HL-60 (cell line): ENCODE measurements at regions not wholly inside any gene's neighbourhood (a gene's known extent, or its start where the extent isn't known, plus 50 kb on each side); places are given as distances from the start of the nearest gene placed in this dataset.

Source experiments
- DNase-seq, 2 experiments: peaks; one replicate each; pipeline ENCODE4 v3.0.0-alpha.2; 2010 to 2020; ENCODE audit warnings: low read depth in 1 of 2, low spot score in 1 of 2
- H3K27ac ChIP-seq: fragments of 250-450 bp; sonication (Bioruptor Pico); replicated peaks from 2 replicates; pipeline ENCODE4 v1.5.1; 2020; ENCODE audit warnings: mild to moderate bottlenecking, moderate library complexity
- H3K27me3 ChIP-seq: fragments of 250-450 bp; sonication (Bioruptor Pico); 2 replicates; pipeline ENCODE4 v1.5.1; 2021; ENCODE audit warnings: mild to moderate bottlenecking, moderate library complexity; ENCODE audit not compliant: insufficient read depth, poor library complexity, severe bottlenecking
- H3K4me3 ChIP-seq: replicated peaks from 2 replicates; pipeline ENCODE4 v1.5.1; 2011; ENCODE audit warnings: mild to moderate bottlenecking, control low read depth, low read length; ENCODE audit not compliant: insufficient read depth
- CTCF ChIP-seq: IDR thresholded peaks from one replicate; pipeline ENCODE4 v1.5.1; 2011; ENCODE audit warnings: low read length, control low read depth, inconsistent platforms; ENCODE audit not compliant: insufficient read depth
- GABPA ChIP-seq: IDR thresholded peaks from 2 replicates; pipeline ENCODE4 v1.6.1; 2012; ENCODE audit warnings: low read depth
- POLR2AphosphoS5 ChIP-seq: IDR thresholded peaks from 2 replicates; pipeline ENCODE4 v1.6.1; 2012; ENCODE audit warnings: low read depth
- REST ChIP-seq: IDR thresholded peaks from 2 replicates; pipeline ENCODE4 v1.6.1; 2012; ENCODE audit warnings: low read depth; ENCODE audit not compliant: insufficient replicate concordance
- SPI1 ChIP-seq: IDR thresholded peaks from 2 replicates; pipeline ENCODE4 v1.6.1; 2012; ENCODE audit warnings: low read depth, mild to moderate bottlenecking, borderline replicate concordance

GRCh38 chr17:34816848-34817247 lies 144.4 kb downstream of the CCT6B start:
- Histone ChIP-seq H3K4me3 (no peak overlapping the region), H3K27ac (no peak overlapping the region), H3K27me3 (no peaks in the 10 kb centered on the region)
- DNase-seq, result no peak
- no peak for TF ChIP-seq CTCF
- TF ChIP-seq GABPA, result no peak
- TF ChIP-seq SPI1, result no peak
- no peak for TF ChIP-seq POLR2AphosphoS5
- TF ChIP-seq REST, result no peak

- Histone ChIP-seq H3K27me3 (no peaks in the 10 kb centered on the region), H3K27ac (no peak overlapping the region), H3K4me3 (no peak overlapping the region)
- TF ChIP-seq POLR2AphosphoS5 (no peak), GABPA (no peak), CTCF (no peak), SPI1 (no peak), REST (no peak)
- no peak for DNase-seq
Observed at GRCh38 chr17:34813290-34813689, 148.0 kb downstream of the CCT6B start.

GRCh38 chr17:34811561-34811960 lies 149.7 kb downstream of the CCT6B start:
- H3K27me3 ChIP-seq, result no peaks in the 10 kb centered on the region
- no peak for TF ChIP-seq SPI1
- TF ChIP-seq GABPA, result no peak
- no peak for DNase-seq

GRCh38 chr17:34800661-34801060 lies 160.6 kb downstream of the CCT6B start:
- no peak for DNase-seq
- TF ChIP-seq SPI1 (no peak), GABPA (no peak), CTCF (no peak), REST (no peak), POLR2AphosphoS5 (no peak)
- Histone ChIP-seq H3K27ac (no peak overlapping the region), H3K27me3 (no peaks in the 10 kb centered on the region), H3K4me3 (no peak overlapping the region)

More at GRCh38 chr17:34811561-34811960, 149.7 kb downstream of the CCT6B start:
- H3K4me3 ChIP-seq, result no peak overlapping the region
- no peak overlapping the region for H3K27ac ChIP-seq
